Hepatocyte (in vitro differentiated cells): ENCODE measurements at regions not wholly inside any gene's neighbourhood (a gene's known extent, or its start where the extent isn't known, plus 50 kb on each side); places are given as distances from the start of the nearest gene placed in this dataset.

Source experiments
- EZH2 ChIP-seq: fragments of 200-600 bp; sonication (generic); IDR thresholded peaks from 2 replicates; pipeline ENCODE4 v1.6.1; 2016; ENCODE audit warnings: antibody characterized with exemption, mild to moderate bottlenecking, borderline replicate concordance
- TF ChIP-seq, protein P1 (sequence below): fragments of 200-600 bp; sonication (generic); IDR thresholded peaks from 2 replicates; pipeline ENCODE4 v1.5.1; 2016; ENCODE audit warnings: antibody characterized with exemption, mild to moderate bottlenecking; ENCODE audit not compliant: poor library complexity

GRCh38 chr10:83459124-83459523 lies 680.2 kb upstream of the GHITM start:
- TF ChIP-seq, protein P1, sequence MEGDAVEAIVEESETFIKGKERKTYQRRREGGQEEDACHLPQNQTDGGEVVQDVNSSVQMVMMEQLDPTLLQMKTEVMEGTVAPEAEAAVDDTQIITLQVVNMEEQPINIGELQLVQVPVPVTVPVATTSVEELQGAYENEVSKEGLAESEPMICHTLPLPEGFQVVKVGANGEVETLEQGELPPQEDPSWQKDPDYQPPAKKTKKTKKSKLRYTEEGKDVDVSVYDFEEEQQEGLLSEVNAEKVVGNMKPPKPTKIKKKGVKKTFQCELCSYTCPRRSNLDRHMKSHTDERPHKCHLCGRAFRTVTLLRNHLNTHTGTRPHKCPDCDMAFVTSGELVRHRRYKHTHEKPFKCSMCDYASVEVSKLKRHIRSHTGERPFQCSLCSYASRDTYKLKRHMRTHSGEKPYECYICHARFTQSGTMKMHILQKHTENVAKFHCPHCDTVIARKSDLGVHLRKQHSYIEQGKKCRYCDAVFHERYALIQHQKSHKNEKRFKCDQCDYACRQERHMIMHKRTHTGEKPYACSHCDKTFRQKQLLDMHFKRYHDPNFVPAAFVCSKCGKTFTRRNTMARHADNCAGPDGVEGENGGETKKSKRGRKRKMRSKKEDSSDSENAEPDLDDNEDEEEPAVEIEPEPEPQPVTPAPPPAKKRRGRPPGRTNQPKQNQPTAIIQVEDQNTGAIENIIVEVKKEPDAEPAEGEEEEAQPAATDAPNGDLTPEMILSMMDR, result no peak
- TF ChIP-seq EZH2, result no peak
